ENCODE measurements at regions not wholly inside any gene's neighbourhood (a gene's known extent, or its start where the extent isn't known, plus 50 kb on each side); places are given as distances from the start of the nearest gene placed in this dataset.
"Not testable (repeated sequence)": the region's sequence is repeated elsewhere in the genome, so short reads cannot be mapped to it uniquely, and the experiment has no call there.

DNA sequence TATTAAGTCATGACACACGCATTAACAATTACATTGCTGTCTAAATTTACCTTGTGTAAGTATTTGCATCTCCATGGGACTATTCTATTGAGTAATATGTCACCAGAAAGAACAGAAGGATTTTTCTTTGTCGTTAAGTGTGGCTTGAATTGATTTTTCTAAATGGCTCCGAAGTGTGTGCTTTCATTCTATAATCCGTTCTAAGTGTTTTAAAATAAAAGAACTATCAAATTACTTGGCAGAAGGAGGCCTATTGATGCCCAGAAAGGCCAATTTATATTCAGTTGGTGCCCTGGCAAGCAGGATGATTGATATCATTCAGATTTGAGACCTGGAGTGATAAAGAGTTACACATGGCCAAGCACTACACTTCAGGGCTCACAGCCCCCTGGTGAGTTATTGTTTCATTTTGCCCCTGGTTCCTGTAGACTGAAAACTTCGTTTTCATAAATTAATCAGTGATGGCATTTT is 538.9 kb upstream of the ANO5 start:
- H3K36me3 ChIP-seq (ENCODE audit: control insufficient read depth, insufficient read depth, low read length) = no peaks in the 10 kb centered on the region
- FAIRE-seq (no peak), DNase-seq (ENCODE audit: low read depth) (no peak)
- H3K27me3 ChIP-seq (ENCODE audit: control insufficient read depth, insufficient read depth, low read length) = no peaks in the 10 kb centered on the region
- no peak for TF ChIP-seq CTCF (IDR thresholded peaks at IDR 0.05; ENCODE audit: insufficient read depth, low read length, severe bottlenecking)
- no peak overlapping the region for H3K4me3 ChIP-seq (ENCODE audit: low read depth, low read length)

GRCh38 chr11:21656065-21656464 is 536.8 kb upstream of the ANO5 start:
- Histone ChIP-seq H3K36me3 (ENCODE audit: control insufficient read depth, insufficient read depth, low read length) (no peaks in the 10 kb centered on the region), H3K27me3 (ENCODE audit: control insufficient read depth, insufficient read depth, low read length) (no peaks in the 10 kb centered on the region), H3K4me3 (ENCODE audit: low read depth, low read length) (no peak overlapping the region)
- DNase-seq (ENCODE audit: low read depth) = no peak
- FAIRE-seq = no peak
- TF ChIP-seq CTCF (IDR thresholded peaks at IDR 0.05; ENCODE audit: insufficient read depth, low read length, severe bottlenecking) = no peak

- FAIRE-seq = no peak
- Histone ChIP-seq H3K4me3 (ENCODE audit: low read depth, low read length) (no peak overlapping the region), H3K36me3 (ENCODE audit: control insufficient read depth, insufficient read depth, low read length) (no peaks in the 10 kb centered on the region), H3K27me3 (ENCODE audit: control insufficient read depth, insufficient read depth, low read length) (no peaks in the 10 kb centered on the region)
- DNase-seq (ENCODE audit: low read depth) = no peak
- no peak for TF ChIP-seq CTCF (IDR thresholded peaks at IDR 0.05; ENCODE audit: insufficient read depth, low read length, severe bottlenecking)
Measured at GRCh38 chr11:21658654-21659193, 534.2 kb upstream of the ANO5 start.

DNA sequence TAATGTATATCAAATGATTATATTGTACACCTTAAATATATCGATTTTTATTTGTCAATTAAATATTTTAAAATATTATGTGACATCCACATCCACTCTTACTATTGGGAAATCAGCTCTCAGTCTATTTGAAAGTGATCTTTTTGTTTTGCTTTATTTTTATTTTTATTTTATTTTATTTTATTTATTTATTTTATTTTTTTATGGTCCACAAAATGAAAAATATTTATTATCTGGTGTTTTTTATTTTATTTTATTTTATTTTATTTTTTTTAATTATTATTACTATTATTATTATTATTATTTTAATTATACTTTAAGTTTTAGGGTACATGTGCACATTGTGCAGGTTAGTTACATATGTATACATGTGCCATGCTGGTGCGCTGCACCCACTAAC is 533.5 kb upstream of the ANO5 start:
- not testable (repeated sequence) for FAIRE-seq; H3K27me3 ChIP-seq (ENCODE audit: control insufficient read depth, insufficient read depth, low read length); DNase-seq (ENCODE audit: low read depth); H3K36me3 ChIP-seq (ENCODE audit: control insufficient read depth, insufficient read depth, low read length); H3K4me3 ChIP-seq (ENCODE audit: low read depth, low read length)

- Histone ChIP-seq H3K27me3 (ENCODE audit: control insufficient read depth, insufficient read depth, low read length) (no peaks in the 10 kb centered on the region), H3K4me3 (ENCODE audit: low read depth, low read length) (no peak overlapping the region), H3K36me3 (ENCODE audit: control insufficient read depth, insufficient read depth, low read length) (no peaks in the 10 kb centered on the region)
- DNase-seq (ENCODE audit: low read depth) (no peak), FAIRE-seq (no peak)
- TF ChIP-seq CTCF (IDR thresholded peaks at IDR 0.05; ENCODE audit: insufficient read depth, low read length, severe bottlenecking) = no peak
Measured at GRCh38 chr11:21659961-21660360, 532.9 kb upstream of the ANO5 start.

GRCh38 chr11:21675049-21675616 is 517.8 kb upstream of the ANO5 start:
- TF ChIP-seq CTCF (IDR thresholded peaks at IDR 0.05; ENCODE audit: insufficient read depth, low read length, severe bottlenecking) = no peak
- FAIRE-seq = no peak
- Histone ChIP-seq H3K4me3 (ENCODE audit: low read depth, low read length) (no peak overlapping the region), H3K27me3 (ENCODE audit: control insufficient read depth, insufficient read depth, low read length) (no peaks in the 10 kb centered on the region), H3K36me3 (ENCODE audit: control insufficient read depth, insufficient read depth, low read length) (no peaks in the 10 kb centered on the region)
- no peak for DNase-seq (ENCODE audit: low read depth)
